ENCODE measurements at regions not wholly inside any gene's neighbourhood (a gene's known extent, or its start where the extent isn't known, plus 50 kb on each side); places are given as distances from the start of the nearest gene placed in this dataset.

- TF ChIP-seq EZH2 (IDR thresholded peaks at IDR 0.05) (no peak), EZH2phosphoT487 (IDR thresholded peaks at IDR 0.05) (no peak)
- TF ChIP-seq, protein P1, sequence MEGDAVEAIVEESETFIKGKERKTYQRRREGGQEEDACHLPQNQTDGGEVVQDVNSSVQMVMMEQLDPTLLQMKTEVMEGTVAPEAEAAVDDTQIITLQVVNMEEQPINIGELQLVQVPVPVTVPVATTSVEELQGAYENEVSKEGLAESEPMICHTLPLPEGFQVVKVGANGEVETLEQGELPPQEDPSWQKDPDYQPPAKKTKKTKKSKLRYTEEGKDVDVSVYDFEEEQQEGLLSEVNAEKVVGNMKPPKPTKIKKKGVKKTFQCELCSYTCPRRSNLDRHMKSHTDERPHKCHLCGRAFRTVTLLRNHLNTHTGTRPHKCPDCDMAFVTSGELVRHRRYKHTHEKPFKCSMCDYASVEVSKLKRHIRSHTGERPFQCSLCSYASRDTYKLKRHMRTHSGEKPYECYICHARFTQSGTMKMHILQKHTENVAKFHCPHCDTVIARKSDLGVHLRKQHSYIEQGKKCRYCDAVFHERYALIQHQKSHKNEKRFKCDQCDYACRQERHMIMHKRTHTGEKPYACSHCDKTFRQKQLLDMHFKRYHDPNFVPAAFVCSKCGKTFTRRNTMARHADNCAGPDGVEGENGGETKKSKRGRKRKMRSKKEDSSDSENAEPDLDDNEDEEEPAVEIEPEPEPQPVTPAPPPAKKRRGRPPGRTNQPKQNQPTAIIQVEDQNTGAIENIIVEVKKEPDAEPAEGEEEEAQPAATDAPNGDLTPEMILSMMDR (IDR thresholded peaks at IDR 0.05): peak; percentile 13
- peak; percentile 48 for DNase-seq (ENCODE audit: low spot score)
- H3K27me3 Mint-ChIP-seq (ENCODE audit: insufficient read depth, low read depth): peaks cover 5% of the 10 kb centered on the region
- H3K9ac ChIP-seq: no peak overlapping the region
- H4K20me1 ChIP-seq (ENCODE audit: low read depth): no peaks in the 10 kb centered on the region
- H3K4me1 Mint-ChIP-seq: peaks cover 56% of the 10 kb centered on the region
- no peaks in the 10 kb centered on the region for H3K9me3 ChIP-seq (ENCODE audit: low read depth)
- no peaks in the 10 kb centered on the region for H3K36me3 Mint-ChIP-seq
- no peak overlapping the region for H3K4me2 ChIP-seq
- H3K27ac ChIP-seq: no peak overlapping the region
- H3K4me1 ChIP-seq: peaks cover 23% of the 10 kb centered on the region
- H3K4me3 Mint-ChIP-seq: no peak overlapping the region
- peak overlapping the region; percentile 78 for H3K27ac Mint-ChIP-seq
- no peaks in the 10 kb centered on the region for H3K27me3 ChIP-seq
- H3K4me3 ChIP-seq: no peak overlapping the region
- no peaks in the 10 kb centered on the region for H3K79me2 ChIP-seq (ENCODE audit: low read depth)
- no peaks in the 10 kb centered on the region for H3K9me3 Mint-ChIP-seq
- no peak overlapping the region for H2AFZ ChIP-seq (replicated peaks)
- H3F3A ChIP-seq (ENCODE audit: low read depth): peaks cover 13% of the 10 kb centered on the region
- no peaks in the 10 kb centered on the region for H3K36me3 ChIP-seq
These were observed 787.9 kb upstream of the RAB6C start for GRCh38 chr2:129191530-129191929.

DNA sequence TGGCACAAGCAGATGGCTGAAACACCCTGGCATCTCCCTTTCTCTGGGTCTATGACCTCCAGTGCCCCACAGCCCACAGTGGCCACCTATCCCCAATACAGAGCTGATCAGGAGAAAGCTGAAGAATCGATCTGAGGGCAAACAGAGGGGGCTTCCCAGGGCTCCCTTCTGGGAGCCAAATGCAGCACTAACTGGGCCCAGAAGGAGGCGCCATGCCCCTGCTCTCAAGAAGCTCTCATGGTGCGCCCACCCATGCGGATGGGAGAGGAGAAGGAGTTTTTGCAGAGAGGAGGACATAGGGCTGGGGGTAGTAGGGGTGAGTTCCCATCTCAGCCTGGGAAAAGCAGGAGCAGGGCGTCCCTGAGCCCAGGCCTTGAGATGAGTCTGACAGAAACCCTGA is 787.3 kb upstream of the RAB6C start:
- H3K9me3 ChIP-seq (ENCODE audit: low read depth): no peaks in the 10 kb centered on the region
- Mint-ChIP-seq H3K4me1 (peaks cover 50% of the 10 kb centered on the region), H3K27ac (no peak overlapping the region), H3K36me3 (no peaks in the 10 kb centered on the region), H3K4me3 (no peak overlapping the region), H3K9me3 (no peaks in the 10 kb centered on the region), H3K27me3 (ENCODE audit: insufficient read depth, low read depth) (peaks cover 3% of the 10 kb centered on the region)
- no peaks in the 10 kb centered on the region for H4K20me1 ChIP-seq (ENCODE audit: low read depth)
- no peaks in the 10 kb centered on the region for H3K36me3 ChIP-seq
- no peaks in the 10 kb centered on the region for H3K79me2 ChIP-seq (ENCODE audit: low read depth)
- no peak overlapping the region for H2AFZ ChIP-seq (replicated peaks)
- peaks cover 17% of the 10 kb centered on the region for H3K4me1 ChIP-seq
- peaks cover 7% of the 10 kb centered on the region for H3F3A ChIP-seq (ENCODE audit: low read depth)
- no peak for DNase-seq (ENCODE audit: low spot score)
- H3K4me3 ChIP-seq: no peak overlapping the region
- no peak overlapping the region for H3K9ac ChIP-seq
- no peak overlapping the region for H3K27ac ChIP-seq
- TF ChIP-seq, protein P1 (IDR thresholded peaks at IDR 0.05): peak; percentile 25
- no peak for TF ChIP-seq EZH2phosphoT487 (IDR thresholded peaks at IDR 0.05)
- no peak overlapping the region for H3K4me2 ChIP-seq
- no peaks in the 10 kb centered on the region for H3K27me3 ChIP-seq

DNA sequence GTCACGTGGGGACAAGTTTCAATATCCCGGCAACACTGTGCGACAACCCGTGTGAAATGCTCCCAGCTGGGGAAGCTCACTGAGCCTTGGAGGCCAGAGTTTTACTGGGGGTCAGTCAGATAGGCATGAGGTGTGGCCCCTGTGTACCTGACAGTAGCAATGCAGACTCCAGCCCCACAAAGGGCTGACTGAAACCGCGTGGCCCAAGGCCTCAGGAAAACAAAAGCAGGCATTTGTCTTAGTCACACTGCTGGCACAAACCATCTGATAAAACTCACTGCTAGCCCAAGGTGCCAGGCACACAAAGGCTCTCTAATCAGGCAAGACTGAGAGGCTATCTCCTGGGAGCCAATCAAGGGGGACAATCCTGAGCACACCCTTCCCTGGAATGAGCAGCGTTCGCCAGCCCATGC is 786.6 kb upstream of the RAB6C start:
- no peaks in the 10 kb centered on the region for H3K36me3 ChIP-seq
- peak overlapping the region; percentile 73 for H2AFZ ChIP-seq (replicated peaks)
- TF ChIP-seq EZH2phosphoT487 (IDR thresholded peaks at IDR 0.05): no peak
- no peak for TF ChIP-seq EZH2 (IDR thresholded peaks at IDR 0.05)
- TF ChIP-seq, protein P1 (IDR thresholded peaks at IDR 0.05): no peak

More for the DNA sequence above, 786.6 kb upstream of the RAB6C start:
- Histone ChIP-seq H4K20me1 (ENCODE audit: low read depth) (no peaks in the 10 kb centered on the region), H3K27me3 (no peaks in the 10 kb centered on the region), H3K4me2 (no peak overlapping the region), H3K4me3 (no peak overlapping the region), H3K9me3 (ENCODE audit: low read depth) (no peaks in the 10 kb centered on the region), H3K4me1 (peaks cover 14% of the 10 kb centered on the region), H3K27ac (no peak overlapping the region), H3K79me2 (ENCODE audit: low read depth) (no peaks in the 10 kb centered on the region), H3K9ac (no peak overlapping the region), H3F3A (ENCODE audit: low read depth) (no peaks in the 10 kb centered on the region)
- no peak for DNase-seq (ENCODE audit: low spot score)
- Mint-ChIP-seq H3K9me3 (no peaks in the 10 kb centered on the region), H3K4me1 (peaks cover 45% of the 10 kb centered on the region), H3K27me3 (ENCODE audit: insufficient read depth, low read depth) (peaks cover 3% of the 10 kb centered on the region), H3K4me3 (no peak overlapping the region), H3K27ac (peak overlapping the region; percentile 38), H3K36me3 (no peaks in the 10 kb centered on the region)

All from neural progenitor cell (in vitro differentiated cells).